Stimulated activated CD8-positive, alpha-beta memory T cell treated with anti-CD3 and anti-CD28 coated beads, Interleukin-12 subunit alpha, Interleukin-12 subunit beta, amount 100 ng/mL, for 24 hours (primary cell): ENCODE measurements at regions not wholly inside any gene's neighbourhood (a gene's known extent, or its start where the extent isn't known, plus 50 kb on each side); places are given as distances from the start of the nearest gene placed in this dataset.
"Not testable (repeated sequence)": the region's sequence is repeated elsewhere in the genome, so short reads cannot be mapped to it uniquely, and the experiment has no call there.

Experiments
- DNase-seq: peaks from one replicate; pipeline ENCODE4 v3.0.0-alpha.2; 2020; ENCODE audit errors: extremely low read depth

- DNase-seq: no peak
Observed at GRCh38 chr11:82210011-82210410, 523.7 kb downstream of the FAM181B start.

- no peak for DNase-seq
Observed at GRCh38 chr11:82195283-82195682, 538.4 kb downstream of the FAM181B start.

- no peak for DNase-seq
Observed at GRCh38 chr11:82194521-82194920, 539.1 kb downstream of the FAM181B start.

- no peak for DNase-seq
Observed at GRCh38 chr11:82191695-82192094, 542.0 kb downstream of the FAM181B start.

GRCh38 chr11:82185925-82186324, 547.7 kb downstream of the FAM181B start:
- DNase-seq: no peak

GRCh38 chr11:82184966-82185365, 548.7 kb downstream of the FAM181B start:
- no peak for DNase-seq

- no peak for DNase-seq
Observed at GRCh38 chr11:82183346-82183745, 550.3 kb downstream of the FAM181B start.

GRCh38 chr11:82182697-82183096, 551.0 kb downstream of the FAM181B start:
- DNase-seq: not testable (repeated sequence)

- DNase-seq: not testable (repeated sequence)
Observed at GRCh38 chr11:82181796-82182195, 551.9 kb downstream of the FAM181B start.

GRCh38 chr11:82176945-82177344, 556.7 kb downstream of the FAM181B start:
- no peak for DNase-seq

- no peak for DNase-seq
Observed at GRCh38 chr11:82176365-82176764, 557.3 kb downstream of the FAM181B start.

GRCh38 chr11:82174610-82175009, 559.1 kb downstream of the FAM181B start:
- no peak for DNase-seq

- DNase-seq: no peak
Observed at GRCh38 chr11:82146789-82147188, 586.9 kb downstream of the FAM181B start.

GRCh38 chr11:82118946-82119345, 614.7 kb downstream of the FAM181B start:
- DNase-seq: no peak

GRCh38 chr11:82117362-82117761, 616.3 kb downstream of the FAM181B start:
- DNase-seq: no peak

- no peak for DNase-seq
Observed at GRCh38 chr11:82105331-82105998, 628.2 kb downstream of the FAM181B start.

- DNase-seq: no peak
Observed at GRCh38 chr11:82092904-82093303, 640.8 kb downstream of the FAM181B start.

- no peak for DNase-seq
Observed at GRCh38 chr11:82089426-82089825, 644.2 kb downstream of the FAM181B start.

GRCh38 chr11:82085493-82085892, 648.2 kb downstream of the FAM181B start:
- DNase-seq: no peak

- no peak for DNase-seq
Observed at GRCh38 chr11:82082976-82083375, 650.7 kb downstream of the FAM181B start.

GRCh38 chr11:82080160-82080559, 653.5 kb downstream of the FAM181B start:
- no peak for DNase-seq

- DNase-seq: no peak
Observed at GRCh38 chr11:82076126-82076525, 657.5 kb downstream of the FAM181B start.

- no peak for DNase-seq
Observed at GRCh38 chr11:82059505-82059904, 674.2 kb downstream of the FAM181B start.

GRCh38 chr11:82056450-82056849, 677.2 kb downstream of the FAM181B start:
- DNase-seq: no peak
